ENCODE measurements at regions not wholly inside any gene's neighbourhood (a gene's known extent, or its start where the extent isn't known, plus 50 kb on each side); places are given as distances from the start of the nearest gene placed in this dataset.
A peak's percentile ranks its signal among the peaks of the same experiment; 100 is the strongest.

GRCh38 chr6:43954311-43955131 lies 172.7 kb downstream of the MRPL14 start (continued):
- TF ChIP-seq, protein P1, sequence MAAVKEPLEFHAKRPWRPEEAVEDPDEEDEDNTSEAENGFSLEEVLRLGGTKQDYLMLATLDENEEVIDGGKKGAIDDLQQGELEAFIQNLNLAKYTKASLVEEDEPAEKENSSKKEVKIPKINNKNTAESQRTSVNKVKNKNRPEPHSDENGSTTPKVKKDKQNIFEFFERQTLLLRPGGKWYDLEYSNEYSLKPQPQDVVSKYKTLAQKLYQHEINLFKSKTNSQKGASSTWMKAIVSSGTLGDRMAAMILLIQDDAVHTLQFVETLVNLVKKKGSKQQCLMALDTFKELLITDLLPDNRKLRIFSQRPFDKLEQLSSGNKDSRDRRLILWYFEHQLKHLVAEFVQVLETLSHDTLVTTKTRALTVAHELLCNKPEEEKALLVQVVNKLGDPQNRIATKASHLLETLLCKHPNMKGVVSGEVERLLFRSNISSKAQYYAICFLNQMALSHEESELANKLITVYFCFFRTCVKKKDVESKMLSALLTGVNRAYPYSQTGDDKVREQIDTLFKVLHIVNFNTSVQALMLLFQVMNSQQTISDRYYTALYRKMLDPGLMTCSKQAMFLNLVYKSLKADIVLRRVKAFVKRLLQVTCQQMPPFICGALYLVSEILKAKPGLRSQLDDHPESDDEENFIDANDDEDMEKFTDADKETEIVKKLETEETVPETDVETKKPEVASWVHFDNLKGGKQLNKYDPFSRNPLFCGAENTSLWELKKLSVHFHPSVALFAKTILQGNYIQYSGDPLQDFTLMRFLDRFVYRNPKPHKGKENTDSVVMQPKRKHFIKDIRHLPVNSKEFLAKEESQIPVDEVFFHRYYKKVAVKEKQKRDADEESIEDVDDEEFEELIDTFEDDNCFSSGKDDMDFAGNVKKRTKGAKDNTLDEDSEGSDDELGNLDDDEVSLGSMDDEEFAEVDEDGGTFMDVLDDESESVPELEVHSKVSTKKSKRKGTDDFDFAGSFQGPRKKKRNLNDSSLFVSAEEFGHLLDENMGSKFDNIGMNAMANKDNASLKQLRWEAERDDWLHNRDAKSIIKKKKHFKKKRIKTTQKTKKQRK (IDR thresholded peaks at IDR 0.05; ENCODE audit: low read length) = no peak
- TF ChIP-seq ELF4 (CRISPR knock-in tag; IDR thresholded peaks at IDR 0.05; ENCODE audit: borderline replicate concordance) = no peak
- TF ChIP-seq TEAD3 (CRISPR knock-in tag; optimal IDR thresholded peaks at IDR 0.05; ENCODE audit: borderline replicate concordance) = peak; percentile 61
- no peak for TF ChIP-seq LRRFIP1 (CRISPR knock-in tag; conservative IDR thresholded peaks at IDR 0.05)
- TF ChIP-seq ZNF282 (IDR thresholded peaks at IDR 0.05; ENCODE audit: partially characterized antibody) = no peak
- TF ChIP-seq ZNF160 (CRISPR knock-in tag; IDR thresholded peaks at IDR 0.05) = peak; percentile 45
- TF ChIP-seq ZNF709 (CRISPR knock-in tag; IDR thresholded peaks at IDR 0.05) = peak; percentile 64; the same call in 1 of the 2 replicates
- TF ChIP-seq MAZ (IDR thresholded peaks at IDR 0.05; ENCODE audit: borderline replicate concordance, low read depth, low read length) = no peak
- TF ChIP-seq MAZ (CRISPR knock-in tag; IDR thresholded peaks at IDR 0.05; ENCODE audit: low read depth) = peak; percentile 18; the same call in 1 of the 2 replicates
- TF ChIP-seq ZNF274 (CRISPR knock-in tag; IDR thresholded peaks at IDR 0.05) = peak; percentile 33; the same call in 1 of the 2 replicates
- peak; percentile 5; the same call in 1 of the 2 replicates for TF ChIP-seq ZNF501 (CRISPR knock-in tag; IDR thresholded peaks at IDR 0.05)
- TF ChIP-seq, protein P2, sequence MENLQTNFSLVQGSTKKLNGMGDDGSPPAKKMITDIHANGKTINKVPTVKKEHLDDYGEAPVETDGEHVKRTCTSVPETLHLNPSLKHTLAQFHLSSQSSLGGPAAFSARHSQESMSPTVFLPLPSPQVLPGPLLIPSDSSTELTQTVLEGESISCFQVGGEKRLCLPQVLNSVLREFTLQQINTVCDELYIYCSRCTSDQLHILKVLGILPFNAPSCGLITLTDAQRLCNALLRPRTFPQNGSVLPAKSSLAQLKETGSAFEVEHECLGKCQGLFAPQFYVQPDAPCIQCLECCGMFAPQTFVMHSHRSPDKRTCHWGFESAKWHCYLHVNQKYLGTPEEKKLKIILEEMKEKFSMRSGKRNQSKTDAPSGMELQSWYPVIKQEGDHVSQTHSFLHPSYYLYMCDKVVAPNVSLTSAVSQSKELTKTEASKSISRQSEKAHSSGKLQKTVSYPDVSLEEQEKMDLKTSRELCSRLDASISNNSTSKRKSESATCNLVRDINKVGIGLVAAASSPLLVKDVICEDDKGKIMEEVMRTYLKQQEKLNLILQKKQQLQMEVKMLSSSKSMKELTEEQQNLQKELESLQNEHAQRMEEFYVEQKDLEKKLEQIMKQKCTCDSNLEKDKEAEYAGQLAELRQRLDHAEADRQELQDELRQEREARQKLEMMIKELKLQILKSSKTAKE (CRISPR knock-in tag; IDR thresholded peaks at IDR 0.05; ENCODE audit: borderline replicate concordance) = peak; percentile 77
- peak; percentile 51; the same call in 1 of the 2 replicates for TF ChIP-seq SOX13 (IDR thresholded peaks at IDR 0.05)
- TF ChIP-seq SOX13 (CRISPR knock-in tag; conservative IDR thresholded peaks at IDR 0.05 in 1 of 2, IDR thresholded peaks at IDR 0.05 in 1 of 2) = peak in 1 of 2 experiments; percentile 38; a peak in 1 of 4 replicates
- TF ChIP-seq ZIK1 (CRISPR knock-in tag; IDR thresholded peaks at IDR 0.05; ENCODE audit: borderline replicate concordance, low read depth) = peak; percentile 69
- TF ChIP-seq ZZZ3 (CRISPR knock-in tag; IDR thresholded peaks at IDR 0.05; ENCODE audit: borderline replicate concordance) = peak; percentile 92
